GM19023 (cell line): ENCODE measurements at regions not wholly inside any gene's neighbourhood (a gene's known extent, or its start where the extent isn't known, plus 50 kb on each side); places are given as distances from the start of the nearest gene placed in this dataset.
"Not testable (repeated sequence)": the region's sequence is repeated elsewhere in the genome, so short reads cannot be mapped to it uniquely, and the experiment has no call there.

Experiments
- ATAC-seq: cut with Tn5 transposase; IDR thresholded peaks from one replicate; pipeline ENCODE4 v1.9.1; 2021; ENCODE audit warnings: mild to moderate bottlenecking, moderate library complexity; ENCODE audit not compliant: unreplicated experiment

GRCh38 chr6:868201-868600 is 175.3 kb upstream of the EXOC2 start:
- ATAC-seq, result no peak

- no peak for ATAC-seq
Measured at GRCh38 chr6:867378-867777, 174.4 kb upstream of the EXOC2 start.

GRCh38 chr6:866316-866715 is 173.4 kb upstream of the EXOC2 start:
- ATAC-seq, result no peak

- no peak for ATAC-seq
Measured at GRCh38 chr6:865846-866245, 172.9 kb upstream of the EXOC2 start.

GRCh38 chr6:863831-864230 is 170.9 kb upstream of the EXOC2 start:
- ATAC-seq, result no peak

- ATAC-seq, result not testable (repeated sequence)
Measured at GRCh38 chr6:863127-863526, 170.2 kb upstream of the EXOC2 start.

GRCh38 chr6:859936-860335 is 167.0 kb upstream of the EXOC2 start:
- no peak for ATAC-seq

GRCh38 chr6:854406-855118 is 161.6 kb upstream of the EXOC2 start:
- ATAC-seq, result no peak

GRCh38 chr6:852216-852615 is 159.3 kb upstream of the EXOC2 start:
- ATAC-seq, result not testable (repeated sequence)

- no peak for ATAC-seq
Measured at GRCh38 chr6:849075-849506, 156.2 kb upstream of the EXOC2 start.

- no peak for ATAC-seq
Measured at GRCh38 chr6:845566-845965, 152.6 kb upstream of the EXOC2 start.

GRCh38 chr6:845101-845500 is 152.2 kb upstream of the EXOC2 start:
- ATAC-seq, result no peak

GRCh38 chr6:842141-842540 is 149.2 kb upstream of the EXOC2 start:
- no peak for ATAC-seq

- ATAC-seq, result no peak
Measured at GRCh38 chr6:841569-841968, 148.6 kb upstream of the EXOC2 start.

GRCh38 chr6:839201-839600 is 146.3 kb upstream of the EXOC2 start:
- ATAC-seq, result no peak

GRCh38 chr6:837380-837779 is 144.4 kb upstream of the EXOC2 start:
- no peak for ATAC-seq

- ATAC-seq, result no peak
Measured at GRCh38 chr6:836276-836853, 143.4 kb upstream of the EXOC2 start.

- no peak for ATAC-seq
Measured at GRCh38 chr6:835476-836160, 142.7 kb upstream of the EXOC2 start.

GRCh38 chr6:834866-835265 is 141.9 kb upstream of the EXOC2 start:
- no peak for ATAC-seq

- ATAC-seq, result no peak
Measured at GRCh38 chr6:834190-834589, 141.3 kb upstream of the EXOC2 start.

GRCh38 chr6:832804-833203 is 139.9 kb upstream of the EXOC2 start:
- not testable (repeated sequence) for ATAC-seq

- no peak for ATAC-seq
Measured at GRCh38 chr6:830667-831327, 137.9 kb upstream of the EXOC2 start.
